H1 (cell line): ENCODE measurements at regions not wholly inside any gene's neighbourhood (a gene's known extent, or its start where the extent isn't known, plus 50 kb on each side); places are given as distances from the start of the nearest gene placed in this dataset.

Source experiments
- CTCF ChIA-PET: fragments of 300-600 bp; sonication (Branson Sonifier 250); formaldehyde crosslinking; loops from one replicate; lab custom pipeline; 2021; ENCODE audit not compliant: partially characterized antibody; lab: Charles Lee
- POLR2A ChIA-PET: fragments of 300-600 bp; sonication (Branson Sonifier 250); formaldehyde crosslinking; loops from one replicate; lab custom pipeline; 2021; ENCODE audit warnings: inconsistent platforms; ENCODE audit not compliant: partially characterized antibody; lab: Charles Lee
- DNase-seq, 2 experiments: peaks; one replicate each; pipeline versions ENCODE4 v3.0.0 to v3.0.0-alpha.2; 2010 to 2022; ENCODE audit warnings: low spot score in 2 of 2, low read depth in 1 of 2, mixed read lengths in 1 of 2
- FAIRE-seq: peaks from 2 replicates; lab custom pipeline; 2011; peaks lifted over from hg19 to GRCh38; lab: Jason Lieb, UNC
- H2AFZ ChIP-seq: 2 replicates; pipeline ENCODE4 v1.8.1; 2012; ENCODE audit warnings: low read length, inconsistent platforms
- H2AK5ac ChIP-seq: 2 replicates; pipeline ENCODE4 v1.6.1; 2013; ENCODE audit warnings: low read depth, low read length
- H2BK120ac ChIP-seq: replicated peaks from 2 replicates; pipeline ENCODE3; 2013; ENCODE audit warnings: low read depth, low read length, inconsistent platforms
- H2BK12ac ChIP-seq: 2 replicates; pipeline ENCODE4 v1.6.1; 2013; ENCODE audit warnings: low read depth, low read length
- H2BK15ac ChIP-seq: 2 replicates; pipeline ENCODE4 v1.6.1; 2013; ENCODE audit warnings: low read length
- H2BK20ac ChIP-seq: 2 replicates; pipeline ENCODE4 v1.6.1; 2013; ENCODE audit warnings: low read length
- H2BK5ac ChIP-seq: 2 replicates; pipeline ENCODE4 v1.6.1; 2013; ENCODE audit warnings: low read depth, low read length
- H3K14ac ChIP-seq: 2 replicates; pipeline ENCODE4 v1.6.1; 2013; ENCODE audit warnings: inconsistent platforms; ENCODE audit not compliant: insufficient read length
- H3K18ac ChIP-seq: 2 replicates; pipeline ENCODE4 v1.6.1; 2013; ENCODE audit warnings: low read length; ENCODE audit errors: extremely low read depth
- H3K23ac ChIP-seq: 2 replicates; pipeline ENCODE4 v1.6.1; 2013; ENCODE audit warnings: inconsistent platforms; ENCODE audit not compliant: insufficient read length
- H3K23me2 ChIP-seq: 2 replicates; pipeline ENCODE4 v1.6.1; 2013; ENCODE audit warnings: low read depth, low read length
- H3K27ac ChIP-seq: 2 replicates; pipeline ENCODE4 v1.6.1; 2011; ENCODE audit warnings: low read depth, low read length, inconsistent platforms
- H3K27me3 ChIP-seq, 4 experiments: replicated peaks in 1 of 4; 1 replicate in 1 of 4; 2 replicates in 3 of 4; pipeline versions ENCODE4 v1.6.1 to v1.8.1; 2011 to 2013; ENCODE audit warnings: low read length in 3 of 4, mild to moderate bottlenecking in 3 of 4, inconsistent platforms in 2 of 4, mixed read lengths in 2 of 4, moderate library complexity in 1 of 4; ENCODE audit not compliant: control insufficient read depth in 3 of 4, insufficient read depth in 3 of 4; ENCODE audit errors: extremely low read depth in 1 of 4
- H3K36me3 ChIP-seq, 4 experiments: 2 replicates each; pipeline versions ENCODE4 v1.6.1 to v1.8.1; 2011 to 2013; ENCODE audit warnings: mild to moderate bottlenecking in 4 of 4, low read length in 3 of 4, moderate library complexity in 2 of 4, control low read depth in 1 of 4, inconsistent platforms in 1 of 4; ENCODE audit not compliant: insufficient read depth in 4 of 4, control insufficient read depth in 2 of 4
- H3K4ac ChIP-seq: replicated peaks from 2 replicates; pipeline ENCODE3; 2013; ENCODE audit warnings: low read length, low read depth, mixed read lengths, inconsistent platforms; ENCODE audit not compliant: insufficient read length
- H3K4me1 ChIP-seq, 4 experiments: replicated peaks in 1 of 4; 1 replicate in 1 of 4; 2 replicates in 3 of 4; pipeline versions ENCODE4 v1.6.1 to v1.8.1; 2011 to 2013; ENCODE audit warnings: low read length in 3 of 4, inconsistent platforms in 2 of 4, mixed read lengths in 1 of 4; ENCODE audit not compliant: insufficient read depth in 4 of 4, control insufficient read depth in 3 of 4
- H3K4me2 ChIP-seq, 2 experiments: 2 replicates each; pipeline versions ENCODE4 v1.6.1 to v1.8.1; 2011 to 2013; ENCODE audit warnings: low read depth in 2 of 2, low read length in 2 of 2, control low read depth in 1 of 2, inconsistent platforms in 1 of 2, mild to moderate bottlenecking in 1 of 2; ENCODE audit not compliant: insufficient read depth in 1 of 2
- H3K4me3 ChIP-seq, 4 experiments: fragments of 200-600, 300-600 bp in 1 of 4; sonication (generic), shearing (Covaris generic), sonication (Bioruptor Twin) in 1 of 4; 2 replicates each; pipeline versions ENCODE4 v1.5.1 to v1.8.1; 2011 to 2016; ENCODE audit warnings: low read length in 4 of 4, low read depth in 3 of 4, control low read depth in 2 of 4, inconsistent platforms in 2 of 4, mild to moderate bottlenecking in 2 of 4, mixed read lengths in 1 of 4, moderate library complexity in 1 of 4; ENCODE audit not compliant: insufficient read depth in 2 of 4; ENCODE audit errors: extremely low read depth in 1 of 4
- H3K56ac ChIP-seq: replicated peaks from 2 replicates; pipeline ENCODE3; 2013; ENCODE audit warnings: low read depth, mild to moderate bottlenecking, mixed read lengths, low read length, inconsistent platforms; ENCODE audit not compliant: insufficient read length
- H3K79me1 ChIP-seq: 2 replicates; pipeline ENCODE4 v1.6.1; 2013; ENCODE audit warnings: low read depth, low read length, control low read depth
- H3K79me2 ChIP-seq, 2 experiments: 2 replicates each; pipeline versions ENCODE4 v1.6.1 to v1.8.1; 2012 to 2013; ENCODE audit warnings: low read length in 2 of 2, mild to moderate bottlenecking in 2 of 2, inconsistent platforms in 1 of 2; ENCODE audit not compliant: insufficient read depth in 2 of 2, control insufficient read depth in 1 of 2
- H3K9ac ChIP-seq, 4 experiments: replicated peaks in 1 of 4; 1 replicate in 1 of 4; 2 replicates in 3 of 4; pipeline versions ENCODE4 v1.6.1 to v1.8.1; 2011 to 2013; ENCODE audit warnings: low read depth in 3 of 4, low read length in 3 of 4, control low read depth in 2 of 4, mild to moderate bottlenecking in 2 of 4, moderate library complexity in 2 of 4, inconsistent platforms in 1 of 4; ENCODE audit errors: extremely low read depth in 1 of 4
- H3K9me3 ChIP-seq, 2 experiments: 2 replicates each; pipeline versions ENCODE4 v1.6.1 to v1.8.1; 2012 to 2013; ENCODE audit warnings: mild to moderate bottlenecking in 2 of 2, moderate library complexity in 2 of 2, control low read depth in 1 of 2, inconsistent platforms in 1 of 2, low read depth in 1 of 2, low read length in 1 of 2, mixed read lengths in 1 of 2; ENCODE audit not compliant: insufficient read depth in 2 of 2
- H4K20me1 ChIP-seq, 2 experiments: replicated peaks in 1 of 2; 2 replicates each; pipeline versions ENCODE3 to v1.8.1; 2011 to 2013; ENCODE audit warnings: inconsistent platforms in 2 of 2, low read length in 2 of 2, mild to moderate bottlenecking in 1 of 2; ENCODE audit not compliant: insufficient read depth in 2 of 2, control insufficient read depth in 1 of 2
- H4K5ac ChIP-seq: 2 replicates; pipeline ENCODE4 v1.6.1; 2013; ENCODE audit warnings: low read length, low read depth, mixed read lengths, inconsistent platforms; ENCODE audit not compliant: insufficient read length
- H4K8ac ChIP-seq: 2 replicates; pipeline ENCODE4 v1.8.0; 2013; ENCODE audit warnings: mild to moderate bottlenecking, moderate library complexity, low read length, inconsistent platforms; ENCODE audit not compliant: insufficient read depth; ENCODE audit errors: extremely low read depth
- H4K91ac ChIP-seq: replicated peaks from 2 replicates; pipeline ENCODE3; 2013; ENCODE audit warnings: low read length, mixed read lengths, inconsistent platforms; ENCODE audit not compliant: insufficient read length
- CTBP2 ChIP-seq: IDR thresholded peaks from 2 replicates; pipeline ENCODE4 v1.7.0; 2011; ENCODE audit warnings: borderline replicate concordance, mild to moderate bottlenecking, moderate library complexity, mixed read lengths, low read length; ENCODE audit not compliant: insufficient read depth, insufficient read length
- FOSL1 ChIP-seq: IDR thresholded peaks from 2 replicates; pipeline ENCODE4 v1.6.1; 2011; ENCODE audit warnings: mild to moderate bottlenecking, low read depth, low read length, moderate library complexity; ENCODE audit not compliant: insufficient read depth
- HDAC2 ChIP-seq, 2 experiments: fragments of 300-600 bp in 1 of 2; sonication (generic) in 1 of 2; IDR thresholded peaks; 2 replicates each; pipeline ENCODE4 v1.6.1; 2011 to 2012; ENCODE audit warnings: low read depth in 2 of 2, low read length in 2 of 2, mild to moderate bottlenecking in 2 of 2, moderate library complexity in 2 of 2, borderline replicate concordance in 1 of 2, inconsistent platforms in 1 of 2
- RFX5 ChIP-seq: IDR thresholded peaks from 2 replicates; pipeline ENCODE4 v1.6.1; 2011; ENCODE audit warnings: low read depth, low read length, improper control_type of control experiment, borderline replicate concordance
- TBP ChIP-seq: IDR thresholded peaks from 2 replicates; pipeline ENCODE4 v1.6.1; 2011; ENCODE audit warnings: low read depth, low read length, improper control_type of control experiment
- TEAD4 ChIP-seq: IDR thresholded peaks from 2 replicates; pipeline ENCODE4 v1.6.1; 2012; ENCODE audit warnings: low read depth, low read length, inconsistent platforms, mixed read lengths
- WGBS, 2 experiments: shearing (Covaris generic) in 1 of 2; methylation state at CpG; one replicate each; pipeline versions ENCODE4 v1.1.6 to v1.1.7; 2013 to 2015; ENCODE audit warnings: low lambda C conversion rate in 2 of 2, mixed read lengths in 2 of 2, inconsistent platforms in 1 of 2, low coverage in 1 of 2, missing lambda C conversion rate in 1 of 2; ENCODE audit not compliant: insufficient replicate concordance in 2 of 2, insufficient coverage in 1 of 2, insufficient read length in 1 of 2; ENCODE audit errors: extremely low coverage in 1 of 2, missing lambda C conversion rate in 1 of 2; 5-methylcytosine and 5-hydroxymethylcytosine counted together
- TF ChIP-seq, protein P1 (sequence below): IDR thresholded peaks from 2 replicates; pipeline ENCODE4 v1.6.1; 2011; ENCODE audit warnings: low read length, improper control_type of control experiment
- TF ChIP-seq, protein P2 (sequence below): IDR thresholded peaks from 2 replicates; pipeline ENCODE4 v1.6.1; 2012; ENCODE audit warnings: inconsistent platforms

DNA sequence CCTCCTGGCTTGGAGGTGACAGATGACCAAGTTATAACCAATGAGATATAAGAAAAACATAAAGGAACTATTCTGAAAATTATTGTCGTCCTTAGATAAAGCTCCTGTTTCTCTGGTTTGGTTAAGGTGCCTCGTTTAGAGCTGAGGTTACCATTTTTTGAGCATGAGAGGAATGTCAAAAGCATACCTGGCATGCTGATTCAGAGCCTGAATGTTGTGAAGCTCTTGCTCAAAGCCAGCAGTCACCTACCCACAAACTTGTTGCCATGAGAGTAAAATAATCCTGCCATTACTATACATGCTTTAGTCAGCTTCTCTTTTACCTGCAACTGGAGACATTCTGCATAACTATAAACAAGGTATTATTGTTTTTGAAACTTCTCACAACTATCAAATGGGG lies 1116.2 kb downstream of the DIAPH3 start:
- H3K27ac ChIP-seq = no peak overlapping the region
- no peak overlapping the region for H3K4me3 ChIP-seq
- H3K23me2 ChIP-seq = no peaks in the 10 kb centered on the region
- no peak overlapping the region for H3K56ac ChIP-seq
- H3K14ac ChIP-seq = no peak overlapping the region
- DNase-seq (no peak), FAIRE-seq (no peak)
- H3K36me3 ChIP-seq = no peaks in the 10 kb centered on the region
- H4K91ac ChIP-seq = no peak overlapping the region
- H3K79me1 ChIP-seq = no peaks in the 10 kb centered on the region
- no peak overlapping the region for H2BK20ac ChIP-seq
- no peaks in the 10 kb centered on the region for H3K9me3 ChIP-seq
- H2AK5ac ChIP-seq = no peak overlapping the region
- ChIA-PET POLR2A (no interaction called here), CTCF (no interaction called here)
- no peak overlapping the region for H3K4me2 ChIP-seq
- H3K27me3 ChIP-seq = no peaks in the 10 kb centered on the region
- peaks cover 0 to 8% (median 2%) of the 10 kb centered on the region in 4 experiments; a peak in 2 of 7 replicates for H3K4me1 ChIP-seq
- no peak overlapping the region for H3K23ac ChIP-seq
- H2AFZ ChIP-seq = no peak overlapping the region
- no peak overlapping the region for H4K8ac ChIP-seq
- no peak overlapping the region for H3K9ac ChIP-seq
- H3K18ac ChIP-seq = no peak overlapping the region
- no peak overlapping the region for H2BK120ac ChIP-seq
- no peak overlapping the region for H2BK5ac ChIP-seq
- H3K79me2 ChIP-seq = no peaks in the 10 kb centered on the region
- no peak overlapping the region for H4K5ac ChIP-seq
- H2BK12ac ChIP-seq = no peak overlapping the region
- H4K20me1 ChIP-seq = no peaks in the 10 kb centered on the region
- TF ChIP-seq HDAC2 (IDR thresholded peaks at IDR 0.05; ENCODE audit: borderline replicate concordance in 1 of 2, low read depth in 2 of 2, low read length in 2 of 2) (no peak), RFX5 (no peak), TEAD4 (no peak), TBP (no peak), FOSL1 (no peak), CTBP2 (no peak)
- TF ChIP-seq, protein P1, sequence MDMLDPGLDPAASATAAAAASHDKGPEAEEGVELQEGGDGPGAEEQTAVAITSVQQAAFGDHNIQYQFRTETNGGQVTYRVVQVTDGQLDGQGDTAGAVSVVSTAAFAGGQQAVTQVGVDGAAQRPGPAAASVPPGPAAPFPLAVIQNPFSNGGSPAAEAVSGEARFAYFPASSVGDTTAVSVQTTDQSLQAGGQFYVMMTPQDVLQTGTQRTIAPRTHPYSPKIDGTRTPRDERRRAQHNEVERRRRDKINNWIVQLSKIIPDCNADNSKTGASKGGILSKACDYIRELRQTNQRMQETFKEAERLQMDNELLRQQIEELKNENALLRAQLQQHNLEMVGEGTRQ = no peak
- TF ChIP-seq, protein P2, sequence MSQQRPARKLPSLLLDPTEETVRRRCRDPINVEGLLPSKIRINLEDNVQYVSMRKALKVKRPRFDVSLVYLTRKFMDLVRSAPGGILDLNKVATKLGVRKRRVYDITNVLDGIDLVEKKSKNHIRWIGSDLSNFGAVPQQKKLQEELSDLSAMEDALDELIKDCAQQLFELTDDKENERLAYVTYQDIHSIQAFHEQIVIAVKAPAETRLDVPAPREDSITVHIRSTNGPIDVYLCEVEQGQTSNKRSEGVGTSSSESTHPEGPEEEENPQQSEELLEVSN = no peak
- TF ChIP-seq, all 59 proteins: peak for 0
- WGBS, 2 experiments = 74% methylated on average over 2 of the region's 2 CpGs; no CpG with 5 or more reads in 1 of the 2 experiments
- Histone ChIP-seq H3K4ac (no peak overlapping the region), H2BK15ac (no peak overlapping the region)
